LHCN-M2 (cell line): ENCODE measurements at regions not wholly inside any gene's neighbourhood (a gene's known extent, or its start where the extent isn't known, plus 50 kb on each side); places are given as distances from the start of the nearest gene placed in this dataset.

Experiments
- DNase-seq: peaks from one replicate; pipeline ENCODE4 v3.0.0-alpha.2; 2012; ENCODE audit warnings: low read depth

GRCh38 chr17:10976401-10976800, 138.5 kb upstream of the PIRT start:
- DNase-seq, result no peak

GRCh38 chr17:10968007-10968406, 130.1 kb upstream of the PIRT start:
- no peak for DNase-seq

GRCh38 chr17:10956821-10957220, 118.9 kb upstream of the PIRT start:
- DNase-seq, result no peak

- no peak for DNase-seq
Observed at GRCh38 chr17:10944819-10945218, 106.9 kb upstream of the PIRT start.

- DNase-seq, result no peak
Observed at GRCh38 chr17:10936931-10937330, 99.0 kb upstream of the PIRT start.

- DNase-seq, result no peak
Observed at GRCh38 chr17:10932938-10933337, 95.1 kb upstream of the PIRT start.

GRCh38 chr17:10931133-10931532, 93.2 kb upstream of the PIRT start:
- DNase-seq, result no peak

- no peak for DNase-seq
Observed at GRCh38 chr17:10927712-10928111, 89.8 kb upstream of the PIRT start.

- no peak for DNase-seq
Observed at GRCh38 chr17:10920558-10921108, 82.7 kb upstream of the PIRT start.

- no peak for DNase-seq
Observed at GRCh38 chr17:10907370-10907769, 69.5 kb upstream of the PIRT start.

GRCh38 chr17:10899281-10899680, 61.4 kb upstream of the PIRT start:
- DNase-seq, result no peak

- no peak for DNase-seq
Observed at GRCh38 chr17:10894220-10894619, 56.3 kb upstream of the PIRT start.

- DNase-seq, result no peak
Observed at GRCh38 chr17:10888858-10889257, 51.0 kb upstream of the PIRT start.
